PC-3 (cell line): ENCODE measurements at regions not wholly inside any gene's neighbourhood (a gene's known extent, or its start where the extent isn't known, plus 50 kb on each side); places are given as distances from the start of the nearest gene placed in this dataset.

Experiments
- ATAC-seq: fragments of 200-7000 bp; cut with Tn5 transposase; 2 replicates; pipeline ENCODE4 v1.9.1; 2020; ENCODE audit warnings: mild to moderate bottlenecking, moderate library complexity
- BruUV-seq: library from RNA; stranded (reverse); fragments of 400-500 nt; replicated peaks from 2 replicates; lab custom pipeline; 2021; lab: Mats Ljungman, UMichigan
- CTCF ChIA-PET: fragments of 300-600 bp; sonication (Branson Sonifier 250); formaldehyde crosslinking; loops from one replicate; lab custom pipeline; 2022; ENCODE audit warnings: antibody characterized with exemption; lab: Charles Lee
- POLR2A ChIA-PET: fragments of 300-600 bp; sonication (Branson Sonifier 250); formaldehyde crosslinking; loops from one replicate; lab custom pipeline; 2022; ENCODE audit warnings: antibody characterized with exemption; ENCODE audit not compliant: unreplicated experiment; lab: Charles Lee
- DNase-seq: peaks from one replicate; pipeline ENCODE4 v3.0.0-alpha.2; 2015
- H2AFZ ChIP-seq: fragments of 300-600 bp; sonication (generic); 2 replicates; pipeline ENCODE4 v1.6.0; 2016; ENCODE audit warnings: antibody characterized with exemption, low read length
- H3F3A ChIP-seq: fragments of 300-600 bp; sonication (generic); one replicate; pipeline ENCODE4 v1.6.0; 2017; ENCODE audit warnings: antibody characterized with exemption, low read length, control low read depth, mild to moderate bottlenecking; ENCODE audit not compliant: unreplicated experiment
- H3K27ac ChIP-seq: fragments of 300-600 bp; sonication (generic); 2 replicates; pipeline ENCODE4 v1.5.1; 2016; ENCODE audit warnings: mild to moderate bottlenecking, low read length
- H3K27me3 ChIP-seq: fragments of 300-600 bp; sonication (generic); 2 replicates; pipeline ENCODE4 v1.6.1; 2016; ENCODE audit warnings: low read length, mixed read lengths
- H3K36me3 ChIP-seq: fragments of 300-600 bp; sonication (generic); 2 replicates; pipeline ENCODE4 v1.6.1; 2016; ENCODE audit warnings: low read depth, mixed run types, low read length, mixed read lengths
- H3K4me1 ChIP-seq: fragments of 300-600 bp; sonication (generic); 2 replicates; pipeline ENCODE4 v1.5.1; 2016; ENCODE audit warnings: low read length; ENCODE audit not compliant: insufficient read depth
- H3K4me2 ChIP-seq: fragments of 300-600 bp; sonication (generic); 2 replicates; pipeline ENCODE4 v1.6.0; 2016; ENCODE audit warnings: low read length
- H3K4me3 ChIP-seq: fragments of 300-600 bp; sonication (generic); 2 replicates; pipeline ENCODE4 v1.5.1; 2016; ENCODE audit warnings: mild to moderate bottlenecking, low read length, mixed read lengths
- H3K79me2 ChIP-seq: fragments of 300-600 bp; sonication (generic); 2 replicates; pipeline ENCODE4 v1.6.1; 2017; ENCODE audit warnings: low read length, mixed read lengths
- H3K9ac ChIP-seq: fragments of 300-600 bp; sonication (generic); 2 replicates; pipeline ENCODE4 v1.6.0; 2016; ENCODE audit warnings: mild to moderate bottlenecking, low read length
- H3K9me2 ChIP-seq: fragments of 300-600 bp; sonication (generic); replicated peaks from 2 replicates; pipeline ENCODE4 v1.6.1; 2016; ENCODE audit warnings: mixed run types, low read length, mixed read lengths
- H3K9me3 ChIP-seq: fragments of 300-600 bp; sonication (generic); 2 replicates; pipeline ENCODE4 v1.6.1; 2016; ENCODE audit warnings: low read length, mixed read lengths
- H4K20me1 ChIP-seq: fragments of 300-600 bp; sonication (generic); 2 replicates; pipeline ENCODE4 v1.6.1; 2016; ENCODE audit warnings: low read length, mixed read lengths
- EZH2 ChIP-seq: fragments of 300-600 bp; sonication (generic); IDR thresholded peaks from one replicate; pipeline ENCODE4 v1.6.1; 2017; ENCODE audit warnings: antibody characterized with exemption, mild to moderate bottlenecking, low read length; ENCODE audit not compliant: unreplicated experiment
- EZH2phosphoT487 ChIP-seq: fragments of 300-600 bp; sonication (generic); IDR thresholded peaks from 2 replicates; pipeline ENCODE4 v1.6.1; 2018; ENCODE audit warnings: mild to moderate bottlenecking, antibody characterized with exemption, low read length, borderline replicate concordance
- intact Hi-C: fragments of 100-400 bp; cut with micrococcal nuclease; formaldehyde crosslinking; loops from 2 replicates; pipeline ENCODE4 v1.9.0; 2023
- TF ChIP-seq, protein P1 (sequence below): fragments of 300-600 bp; sonication (generic); conservative IDR thresholded peaks from 2 replicates; pipeline ENCODE4 v1.5.1; 2017; ENCODE audit warnings: antibody characterized with exemption, low read depth, mild to moderate bottlenecking, low read length

GRCh38 chr4:140236654-140237169 lies 82.7 kb upstream of the MAML3 start:
- H4K20me1 ChIP-seq, result no peaks in the 10 kb centered on the region
- H3K27ac ChIP-seq, result no peak overlapping the region
- H3K9me3 ChIP-seq, result no peaks in the 10 kb centered on the region
- no peaks in the 10 kb centered on the region for H3K36me3 ChIP-seq
- no peak overlapping the region for H3K4me3 ChIP-seq
- no peak overlapping the region for H3K4me2 ChIP-seq
- DNase-seq (no peak), ATAC-seq (no peak)
- ChIA-PET CTCF (no interaction called here), POLR2A (no interaction called here)
- intact Hi-C loops, result no loop called here
- no peak overlapping the region for H2AFZ ChIP-seq
- TF ChIP-seq EZH2phosphoT487 (no peak), EZH2 (no peak)
- TF ChIP-seq, protein P1, sequence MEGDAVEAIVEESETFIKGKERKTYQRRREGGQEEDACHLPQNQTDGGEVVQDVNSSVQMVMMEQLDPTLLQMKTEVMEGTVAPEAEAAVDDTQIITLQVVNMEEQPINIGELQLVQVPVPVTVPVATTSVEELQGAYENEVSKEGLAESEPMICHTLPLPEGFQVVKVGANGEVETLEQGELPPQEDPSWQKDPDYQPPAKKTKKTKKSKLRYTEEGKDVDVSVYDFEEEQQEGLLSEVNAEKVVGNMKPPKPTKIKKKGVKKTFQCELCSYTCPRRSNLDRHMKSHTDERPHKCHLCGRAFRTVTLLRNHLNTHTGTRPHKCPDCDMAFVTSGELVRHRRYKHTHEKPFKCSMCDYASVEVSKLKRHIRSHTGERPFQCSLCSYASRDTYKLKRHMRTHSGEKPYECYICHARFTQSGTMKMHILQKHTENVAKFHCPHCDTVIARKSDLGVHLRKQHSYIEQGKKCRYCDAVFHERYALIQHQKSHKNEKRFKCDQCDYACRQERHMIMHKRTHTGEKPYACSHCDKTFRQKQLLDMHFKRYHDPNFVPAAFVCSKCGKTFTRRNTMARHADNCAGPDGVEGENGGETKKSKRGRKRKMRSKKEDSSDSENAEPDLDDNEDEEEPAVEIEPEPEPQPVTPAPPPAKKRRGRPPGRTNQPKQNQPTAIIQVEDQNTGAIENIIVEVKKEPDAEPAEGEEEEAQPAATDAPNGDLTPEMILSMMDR, result no peak
- H3K79me2 ChIP-seq, result no peaks in the 10 kb centered on the region
- H3K4me1 ChIP-seq, result no peaks in the 10 kb centered on the region
- H3K9ac ChIP-seq, result no peak overlapping the region
- no peaks in the 10 kb centered on the region for H3K27me3 ChIP-seq
- BruUV-seq, result no TSS peak
- H3K9me2 ChIP-seq, result no peaks in the 10 kb centered on the region
- no peaks in the 10 kb centered on the region for H3F3A ChIP-seq

GRCh38 chr4:140234697-140235060 lies 80.7 kb upstream of the MAML3 start:
- CTCF ChIA-PET, result interaction anchor here (0.6 kb wide), 1 partner anchor 11 kb away, joined by 3 read pairs; no protein-coding TSS in a partner anchor
- intact Hi-C loops, result no loop called here
- POLR2A ChIA-PET, result no interaction called here

More at GRCh38 chr4:140234697-140235060, 80.7 kb upstream of the MAML3 start:
- Histone ChIP-seq H3K9ac (no peak overlapping the region), H3K4me3 (no peak overlapping the region), H3K36me3 (no peaks in the 10 kb centered on the region), H3K27me3 (no peaks in the 10 kb centered on the region), H2AFZ (no peak overlapping the region), H3K27ac (no peak overlapping the region), H3K4me2 (no peak overlapping the region), H3K9me3 (no peaks in the 10 kb centered on the region), H4K20me1 (no peaks in the 10 kb centered on the region), H3F3A (no peaks in the 10 kb centered on the region), H3K4me1 (no peaks in the 10 kb centered on the region), H3K9me2 (no peaks in the 10 kb centered on the region), H3K79me2 (no peaks in the 10 kb centered on the region)
- no peak for ATAC-seq
- no peak for DNase-seq
- TF ChIP-seq, protein P1, result no peak
- TF ChIP-seq EZH2 (no peak), EZH2phosphoT487 (no peak)
- no TSS peak for BruUV-seq
